GM12872 (cell line): ENCODE measurements at regions not wholly inside any gene's neighbourhood (a gene's known extent, or its start where the extent isn't known, plus 50 kb on each side); places are given as distances from the start of the nearest gene placed in this dataset.

Experiments used
- CTCF ChIP-seq: IDR thresholded peaks from 3 replicates; pipeline ENCODE4 v1.5.1; 2011; ENCODE audit warnings: low read depth, mild to moderate bottlenecking, low read length, moderate library complexity; ENCODE audit not compliant: insufficient read depth

DNA sequence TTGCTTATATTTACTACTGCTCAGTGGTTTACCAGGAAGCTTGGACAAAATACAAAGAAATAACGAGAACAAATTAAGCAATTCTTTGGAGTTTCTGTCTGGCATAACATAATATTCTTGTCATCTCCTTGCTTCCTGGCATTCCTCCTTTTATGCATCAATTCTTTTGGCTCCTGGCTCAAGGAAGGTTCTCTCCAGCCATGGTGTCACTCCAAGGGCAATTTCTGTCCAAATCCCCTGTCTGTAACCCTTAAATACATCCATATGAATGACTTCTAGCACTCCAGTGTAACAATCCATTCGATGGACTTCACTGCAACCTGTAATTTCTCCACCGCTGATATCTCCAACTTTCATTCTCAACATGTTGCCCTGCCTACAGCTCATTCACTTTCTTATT lies 617.7 kb upstream of the ANKRD30A start:
- no peak for TF ChIP-seq CTCF

- no peak for TF ChIP-seq CTCF
Measured at GRCh38 chr10:36506697-36507496, 618.5 kb upstream of the ANKRD30A start.

- no peak for TF ChIP-seq CTCF
Measured at GRCh38 chr10:36506261-36506660, 619.1 kb upstream of the ANKRD30A start.

GRCh38 chr10:36504758-36505157 lies 620.6 kb upstream of the ANKRD30A start:
- no peak for TF ChIP-seq CTCF

- no peak for TF ChIP-seq CTCF
Measured at GRCh38 chr10:36500266-36500665, 625.1 kb upstream of the ANKRD30A start.

GRCh38 chr10:36499693-36500092 lies 625.7 kb upstream of the ANKRD30A start:
- no peak for TF ChIP-seq CTCF

GRCh38 chr10:36496758-36497157 lies 628.6 kb upstream of the ANKRD30A start:
- no peak for TF ChIP-seq CTCF
